Colonic mucosa (tissue), 4 donors: ENCODE measurements at regions not wholly inside any gene's neighbourhood (a gene's known extent, or its start where the extent isn't known, plus 50 kb on each side); places are given as distances from the start of the nearest gene placed in this dataset.

ENCODE experiments used
- DNase-seq: peaks from one replicate; pipeline ENCODE4 v3.0.0-alpha.2; 2020
- H3K27ac ChIP-seq: fragments of 200-600 bp; one replicate; pipeline ENCODE4 v1.8.0; 2021
- H3K27me3 ChIP-seq: fragments of 200-600 bp; one replicate; pipeline ENCODE4 v1.8.0; 2021
- H3K36me3 ChIP-seq: fragments of 200-600 bp; one replicate; pipeline ENCODE4 v1.8.0; 2021
- H3K4me1 ChIP-seq: fragments of 200-600 bp; one replicate; pipeline ENCODE4 v1.8.0; 2021; ENCODE audit warnings: mild to moderate bottlenecking
- H3K4me3 ChIP-seq: fragments of 200-600 bp; one replicate; pipeline ENCODE4 v1.8.0; 2021
- H3K9ac ChIP-seq, 2 donors: one replicate each; pipeline ENCODE4 v1.7.0; 2013; ENCODE audit warnings: control low read depth in 2 of 2, low read depth in 2 of 2, low read length in 2 of 2
- H3K9me3 ChIP-seq: fragments of 200-600 bp; one replicate; pipeline ENCODE4 v1.8.0; 2021
- intact Hi-C: fragments of 100-400 bp; cut with DNase I; formaldehyde crosslinking; loops from one replicate; pipeline ENCODE4 v1.14.1; 2022
- TF ChIP-seq, protein P1 (sequence below): fragments of 200-600 bp; IDR thresholded peaks from one replicate; pipeline ENCODE4 v1.8.0; 2022; ENCODE audit warnings: antibody characterized with exemption, mild to moderate bottlenecking
- donor health status: healthy.
- donor health status: DM: no; HTN: no; CAD: no.
- donor health status: DM: no; HTN: no; CAD: no.

DNA sequence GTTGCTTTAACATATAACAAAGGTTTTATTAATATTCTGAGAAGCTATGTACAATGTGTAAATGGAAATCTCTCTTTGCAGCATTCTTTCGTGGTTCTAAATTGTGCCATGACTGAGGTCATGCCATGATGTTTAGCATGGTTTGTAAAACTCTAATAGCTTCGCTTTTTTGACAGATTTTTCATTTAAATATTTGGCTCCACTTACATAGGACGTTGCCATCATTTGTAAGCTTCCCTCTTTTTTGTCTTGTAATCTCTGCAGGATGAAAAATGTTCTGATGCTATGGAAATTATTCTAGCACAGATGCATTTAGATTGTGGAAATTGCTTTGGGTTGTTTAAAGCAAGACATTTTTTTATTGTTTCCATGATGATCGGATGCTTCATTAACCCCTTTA is 1054.8 kb downstream of the MAT2B start:
- intact Hi-C loops: no loop called here
- no peaks in the 10 kb centered on the region for H3K36me3 ChIP-seq
- H3K9ac ChIP-seq: no peak overlapping the region
- DNase-seq: no peak
- no peak overlapping the region for H3K4me3 ChIP-seq
- H3K27me3 ChIP-seq: no peaks in the 10 kb centered on the region
- no peaks in the 10 kb centered on the region for H3K9me3 ChIP-seq
- no peak overlapping the region for H3K27ac ChIP-seq
- H3K4me1 ChIP-seq: no peaks in the 10 kb centered on the region
- TF ChIP-seq, protein P1, sequence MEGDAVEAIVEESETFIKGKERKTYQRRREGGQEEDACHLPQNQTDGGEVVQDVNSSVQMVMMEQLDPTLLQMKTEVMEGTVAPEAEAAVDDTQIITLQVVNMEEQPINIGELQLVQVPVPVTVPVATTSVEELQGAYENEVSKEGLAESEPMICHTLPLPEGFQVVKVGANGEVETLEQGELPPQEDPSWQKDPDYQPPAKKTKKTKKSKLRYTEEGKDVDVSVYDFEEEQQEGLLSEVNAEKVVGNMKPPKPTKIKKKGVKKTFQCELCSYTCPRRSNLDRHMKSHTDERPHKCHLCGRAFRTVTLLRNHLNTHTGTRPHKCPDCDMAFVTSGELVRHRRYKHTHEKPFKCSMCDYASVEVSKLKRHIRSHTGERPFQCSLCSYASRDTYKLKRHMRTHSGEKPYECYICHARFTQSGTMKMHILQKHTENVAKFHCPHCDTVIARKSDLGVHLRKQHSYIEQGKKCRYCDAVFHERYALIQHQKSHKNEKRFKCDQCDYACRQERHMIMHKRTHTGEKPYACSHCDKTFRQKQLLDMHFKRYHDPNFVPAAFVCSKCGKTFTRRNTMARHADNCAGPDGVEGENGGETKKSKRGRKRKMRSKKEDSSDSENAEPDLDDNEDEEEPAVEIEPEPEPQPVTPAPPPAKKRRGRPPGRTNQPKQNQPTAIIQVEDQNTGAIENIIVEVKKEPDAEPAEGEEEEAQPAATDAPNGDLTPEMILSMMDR: no peak

DNA sequence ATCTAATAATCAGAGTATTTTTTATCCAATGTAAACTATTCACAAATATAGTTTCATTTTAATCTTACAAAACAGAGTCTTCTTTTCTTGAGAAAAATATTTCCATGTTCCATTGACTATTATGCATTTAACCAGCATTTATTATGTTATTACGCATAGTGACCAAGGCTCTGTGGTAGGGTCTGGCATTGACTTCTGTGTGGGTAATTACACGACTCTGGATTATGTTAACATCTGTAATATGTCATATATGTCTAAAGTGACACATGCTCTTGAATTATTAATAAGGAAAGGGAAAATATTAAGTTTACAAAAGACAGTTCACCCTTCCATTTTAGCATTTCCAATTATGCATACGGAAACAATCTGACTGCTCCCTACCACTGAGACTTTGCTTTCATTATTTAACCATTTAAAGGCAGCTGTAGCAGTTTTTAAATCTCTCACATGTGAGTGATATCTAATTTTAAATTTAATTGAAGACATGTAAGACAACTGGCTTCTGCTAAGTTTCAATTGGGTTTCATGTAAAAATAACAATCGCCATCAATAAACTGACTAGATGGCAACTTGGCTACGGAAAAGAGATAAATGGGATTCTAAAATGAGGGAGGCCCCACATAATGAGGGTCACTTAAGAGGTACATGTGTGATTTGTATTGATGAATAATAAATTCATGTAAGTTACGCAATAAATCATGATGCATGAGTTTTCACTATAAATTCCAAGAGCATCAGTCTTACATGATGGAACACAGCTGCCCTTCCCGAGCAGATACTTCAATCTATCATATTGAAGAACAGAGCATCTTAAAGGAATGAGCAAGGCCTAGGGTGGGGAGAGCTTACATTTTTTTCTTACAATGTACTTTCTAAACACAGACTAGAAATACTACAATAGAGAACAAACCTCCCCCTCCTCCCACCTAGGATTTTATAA is 1056.8 kb downstream of the MAT2B start:
- no peak for DNase-seq
- Histone ChIP-seq H3K4me1 (no peaks in the 10 kb centered on the region), H3K27ac (no peak overlapping the region), H3K9me3 (no peaks in the 10 kb centered on the region), H3K36me3 (no peaks in the 10 kb centered on the region), H3K27me3 (no peaks in the 10 kb centered on the region), H3K4me3 (no peak overlapping the region), H3K9ac (no peak overlapping the region)
- TF ChIP-seq, protein P1: no peak
- intact Hi-C loops: no loop called here

- intact Hi-C loops: no loop called here
- no peak overlapping the region for H3K27ac ChIP-seq
- no peaks in the 10 kb centered on the region for H3K9me3 ChIP-seq
- no peaks in the 10 kb centered on the region for H3K4me1 ChIP-seq
- H3K9ac ChIP-seq: no peak overlapping the region
- TF ChIP-seq, protein P1: no peak
- no peak for DNase-seq
- H3K36me3 ChIP-seq: no peaks in the 10 kb centered on the region
- H3K27me3 ChIP-seq: no peaks in the 10 kb centered on the region
- H3K4me3 ChIP-seq: no peak overlapping the region
Measured at GRCh38 chr5:164563370-164563769, 1058.0 kb downstream of the MAT2B start.

GRCh38 chr5:164573397-164573796 is 1068.0 kb downstream of the MAT2B start:
- H3K9me3 ChIP-seq: no peaks in the 10 kb centered on the region
- H3K36me3 ChIP-seq: no peaks in the 10 kb centered on the region
- intact Hi-C loops: no loop called here

GRCh38 chr5:164577201-164577600 is 1071.8 kb downstream of the MAT2B start:
- intact Hi-C loops: no loop called here
- Histone ChIP-seq H3K27ac (no peak overlapping the region), H3K4me3 (no peak overlapping the region), H3K9ac (no peak overlapping the region), H3K27me3 (no peaks in the 10 kb centered on the region), H3K9me3 (no peaks in the 10 kb centered on the region), H3K36me3 (no peaks in the 10 kb centered on the region), H3K4me1 (no peaks in the 10 kb centered on the region)
- DNase-seq: no peak
- TF ChIP-seq, protein P1: no peak

More at GRCh38 chr5:164573397-164573796, 1068.0 kb downstream of the MAT2B start:
- no peak overlapping the region for H3K4me3 ChIP-seq
- H3K9ac ChIP-seq: no peak overlapping the region
- H3K27ac ChIP-seq: no peak overlapping the region
- no peak for DNase-seq
- TF ChIP-seq, protein P1: no peak
- no peaks in the 10 kb centered on the region for H3K4me1 ChIP-seq
- H3K27me3 ChIP-seq: no peaks in the 10 kb centered on the region
